NT2/D1 (cell line): ENCODE measurements at regions not wholly inside any gene's neighbourhood (a gene's known extent, or its start where the extent isn't known, plus 50 kb on each side); places are given as distances from the start of the nearest gene placed in this dataset.

Source experiments
- SUZ12 ChIP-seq: IDR thresholded peaks from 2 replicates; pipeline ENCODE4 v1.6.1; 2011; ENCODE audit not compliant: insufficient read length, insufficient read depth; ENCODE audit errors: extremely low read depth
- YY1 ChIP-seq: IDR thresholded peaks from 2 replicates; pipeline ENCODE4 v1.6.1; 2011; ENCODE audit not compliant: insufficient read length, insufficient read depth
- ZNF274 ChIP-seq: IDR thresholded peaks from 2 replicates; pipeline ENCODE4 v1.6.1; 2011; ENCODE audit warnings: mild to moderate bottlenecking, low read depth, low read length

DNA sequence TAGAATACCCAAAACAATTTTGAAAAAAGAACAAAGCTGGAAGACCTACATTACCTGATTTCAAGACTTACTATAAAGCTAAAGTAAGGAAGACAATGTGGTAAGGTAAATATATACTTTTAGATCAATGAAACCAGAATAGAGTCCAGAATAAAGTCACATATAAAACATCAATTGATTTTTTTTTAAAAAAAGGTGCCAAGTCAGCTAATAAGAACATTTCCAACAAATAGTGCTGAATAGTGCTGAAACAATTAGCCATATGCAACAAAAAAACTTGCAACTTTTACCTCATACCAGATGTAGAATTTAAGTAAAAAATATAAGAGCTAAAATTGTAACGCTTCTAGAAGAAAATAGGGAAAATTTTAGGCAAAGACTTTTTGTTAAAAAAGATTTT is 73.0 kb upstream of the PDHA1 start:
- TF ChIP-seq YY1 = no peak
- TF ChIP-seq SUZ12 = no peak
- no peak for TF ChIP-seq ZNF274
